NCI-H526 treated with DMSO at 0.1 percent for 48 hours (cell line): ENCODE measurements at regions not wholly inside any gene's neighbourhood (a gene's known extent, or its start where the extent isn't known, plus 50 kb on each side); places are given as distances from the start of the nearest gene placed in this dataset.
"Not testable (repeated sequence)": the region's sequence is repeated elsewhere in the genome, so short reads cannot be mapped to it uniquely, and the experiment has no call there.

Experiments
- DNase-seq: peaks from one replicate; lab custom pipeline; 2025; lab: John Stamatoyannopoulos, UW

GRCh38 chrX:25442499-25442898 is 426.7 kb upstream of the ARX start:
- DNase-seq = no peak

- DNase-seq = no peak
These were observed 417.5 kb upstream of the ARX start for GRCh38 chrX:25433307-25433706.

DNA sequence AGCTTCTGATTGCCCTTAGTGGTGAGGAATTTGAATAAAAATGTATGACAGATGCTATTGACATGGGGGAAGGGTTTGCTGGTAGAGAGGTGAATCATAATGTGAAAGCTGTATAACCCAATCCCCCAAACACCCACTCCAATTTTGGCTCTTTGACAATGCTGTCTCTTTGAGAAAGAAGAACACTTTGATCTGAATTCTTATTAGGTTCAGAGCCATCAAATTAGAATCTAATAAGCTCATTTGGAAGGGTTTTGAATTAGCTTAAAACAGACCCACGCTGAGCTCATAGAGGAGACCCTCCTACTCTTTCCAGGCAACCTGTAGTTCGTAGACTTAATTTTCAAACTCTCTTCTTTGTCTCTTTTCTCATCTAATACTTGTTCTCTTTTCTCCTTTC is 416.6 kb upstream of the ARX start:
- no peak for DNase-seq

GRCh38 chrX:25427873-25428555 is 412.2 kb upstream of the ARX start:
- DNase-seq = no peak

DNA sequence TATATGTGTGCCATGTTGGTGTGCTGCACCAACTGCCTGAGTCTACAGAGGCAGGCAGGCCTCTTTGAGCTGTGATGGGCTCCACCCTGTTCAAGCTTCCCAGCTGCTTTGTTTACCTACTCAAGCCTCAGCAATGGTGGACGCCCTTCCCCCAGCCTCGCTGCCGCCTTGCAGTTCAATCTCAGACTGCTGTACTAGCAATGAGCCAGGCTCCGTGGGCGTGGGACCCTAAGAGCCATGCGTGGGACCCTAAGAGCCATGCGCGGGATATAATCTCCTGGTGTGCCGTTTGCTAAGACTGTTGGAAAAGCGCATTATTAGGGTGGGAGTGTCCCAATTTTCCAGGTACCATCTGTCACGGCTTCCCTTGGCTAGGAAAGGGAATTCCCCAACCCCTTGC is 388.4 kb upstream of the ARX start:
- not testable (repeated sequence) for DNase-seq

DNA sequence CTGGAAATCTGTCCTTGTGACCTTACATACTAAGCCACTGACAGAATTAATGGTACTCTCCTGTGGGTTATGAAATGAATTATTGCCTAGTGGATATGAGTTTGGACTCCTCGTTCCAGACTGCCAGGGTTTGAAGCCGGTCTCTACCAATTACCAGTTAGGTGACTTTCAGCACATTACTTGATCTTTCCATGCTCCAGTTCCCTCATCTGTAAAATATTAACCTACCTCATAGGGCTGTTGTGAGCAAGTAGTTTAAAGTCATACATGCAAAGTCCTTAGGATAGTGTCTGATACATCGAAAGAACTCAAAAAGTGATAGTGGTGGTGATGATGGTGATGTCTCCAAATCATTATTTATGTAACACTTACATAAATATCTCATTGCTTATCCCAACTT is 373.5 kb upstream of the ARX start:
- DNase-seq = no peak

DNA sequence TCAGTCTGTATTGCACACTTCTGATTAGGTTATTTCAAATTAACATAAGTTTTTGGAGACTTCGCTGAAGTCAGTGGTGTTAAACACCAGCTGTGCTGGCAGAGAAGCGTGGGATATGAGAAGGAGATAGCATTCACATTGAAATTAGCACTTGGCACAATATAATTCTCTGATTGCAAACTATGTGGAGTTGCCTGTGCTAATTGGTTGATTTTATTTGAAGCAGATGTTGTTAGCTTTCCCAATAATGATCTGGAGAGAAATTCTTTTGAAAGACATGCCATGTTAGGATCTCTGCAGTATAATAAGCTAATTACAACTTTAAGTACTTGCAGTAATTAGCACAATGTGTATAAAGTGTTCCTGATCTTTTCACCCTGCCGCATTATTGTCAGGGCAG is 367.4 kb upstream of the ARX start:
- no peak for DNase-seq

GRCh38 chrX:25356456-25356855 is 340.7 kb upstream of the ARX start:
- no peak for DNase-seq

GRCh38 chrX:25344161-25344936 is 328.6 kb upstream of the ARX start:
- no peak for DNase-seq

GRCh38 chrX:25343060-25343459 is 327.3 kb upstream of the ARX start:
- no peak for DNase-seq

GRCh38 chrX:25337841-25338240 is 322.1 kb upstream of the ARX start:
- no peak for DNase-seq

- no peak for DNase-seq
These were observed 285.2 kb upstream of the ARX start for GRCh38 chrX:25300994-25301393.

GRCh38 chrX:25296850-25297249 is 281.1 kb upstream of the ARX start:
- DNase-seq = no peak

DNA sequence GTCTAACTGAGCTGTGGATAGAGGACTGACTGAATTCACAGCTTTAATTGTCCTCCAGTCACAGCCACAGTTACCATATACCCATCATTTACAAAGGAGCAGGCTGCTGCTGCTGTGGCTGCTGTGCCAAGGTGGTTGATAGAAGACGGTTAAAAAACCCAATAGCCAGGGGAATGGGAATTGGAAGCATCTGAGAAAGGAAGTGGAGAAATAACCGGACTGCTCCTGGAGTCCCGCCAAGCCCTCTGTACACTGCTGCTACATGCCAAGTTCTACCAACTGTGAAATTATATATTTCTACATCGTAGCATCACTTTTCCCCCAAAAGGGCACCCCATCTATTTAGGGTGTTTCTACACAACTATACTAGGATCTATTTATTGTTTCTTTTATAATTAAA is 279.7 kb upstream of the ARX start:
- no peak for DNase-seq

- DNase-seq = no peak
These were observed 274.4 kb upstream of the ARX start for GRCh38 chrX:25290132-25290531.

GRCh38 chrX:25288676-25289075 is 272.9 kb upstream of the ARX start:
- no peak for DNase-seq

DNA sequence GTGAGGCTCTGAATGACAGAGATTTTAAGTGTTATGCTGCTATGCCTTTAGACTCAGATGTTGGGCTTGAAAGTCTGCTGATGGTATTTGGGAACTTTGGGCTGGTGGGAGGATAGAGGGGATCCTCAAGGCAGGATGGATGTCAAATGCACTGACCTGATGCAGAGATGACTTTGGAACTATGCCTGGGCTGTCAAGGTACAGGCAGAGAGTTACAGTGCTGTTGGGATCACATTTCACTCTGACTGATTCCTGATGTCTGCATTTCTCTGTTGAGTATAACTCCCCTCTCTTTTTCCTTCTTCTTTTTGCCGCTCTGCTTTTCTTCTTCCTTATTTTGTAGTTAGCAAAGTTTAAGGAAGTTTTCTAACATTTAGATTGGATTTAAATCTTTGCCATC is 271.8 kb upstream of the ARX start:
- no peak for DNase-seq

GRCh38 chrX:25285598-25285997 is 269.8 kb upstream of the ARX start:
- no peak for DNase-seq

DNA sequence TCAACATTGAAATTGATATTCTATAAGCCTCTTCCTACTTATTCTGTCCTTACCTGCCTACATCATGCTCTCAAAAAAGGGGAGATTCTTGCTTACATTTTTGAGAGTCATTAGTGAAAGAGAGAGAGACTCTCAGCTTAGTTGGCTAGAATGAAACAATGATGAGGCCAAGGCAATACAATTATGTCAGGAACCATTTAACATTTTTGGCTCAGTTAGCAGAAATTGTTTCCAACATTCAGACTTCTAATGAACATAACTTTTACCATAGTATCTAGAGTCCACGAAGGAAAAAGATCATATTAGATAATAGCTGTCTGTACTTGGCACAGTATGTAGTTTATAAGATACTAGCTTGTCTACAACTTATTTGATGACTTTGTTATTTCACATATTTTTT is 263.7 kb upstream of the ARX start:
- no peak for DNase-seq

GRCh38 chrX:25278341-25278740 is 262.6 kb upstream of the ARX start:
- no peak for DNase-seq

GRCh38 chrX:25277574-25277973 is 261.8 kb upstream of the ARX start:
- DNase-seq = no peak

DNA sequence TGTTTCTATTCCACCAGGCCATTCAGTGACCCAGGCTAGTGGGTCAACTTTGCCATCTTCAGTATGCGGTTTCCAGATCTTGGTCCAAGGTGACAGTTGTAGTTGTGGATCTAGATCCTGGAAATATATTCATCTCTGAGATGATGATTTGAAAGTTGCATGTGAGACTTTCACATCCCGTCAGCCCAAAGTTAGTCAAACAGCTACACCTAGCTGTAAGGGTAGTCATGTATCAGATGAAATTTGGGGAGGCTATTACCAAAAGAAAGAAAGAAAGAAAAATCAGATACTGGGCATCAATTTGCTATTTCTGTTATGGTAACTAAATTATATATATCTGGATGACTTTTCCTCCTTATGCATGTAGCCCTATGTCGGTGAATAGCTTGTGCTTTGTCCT is 259.4 kb upstream of the ARX start:
- DNase-seq = no peak

DNA sequence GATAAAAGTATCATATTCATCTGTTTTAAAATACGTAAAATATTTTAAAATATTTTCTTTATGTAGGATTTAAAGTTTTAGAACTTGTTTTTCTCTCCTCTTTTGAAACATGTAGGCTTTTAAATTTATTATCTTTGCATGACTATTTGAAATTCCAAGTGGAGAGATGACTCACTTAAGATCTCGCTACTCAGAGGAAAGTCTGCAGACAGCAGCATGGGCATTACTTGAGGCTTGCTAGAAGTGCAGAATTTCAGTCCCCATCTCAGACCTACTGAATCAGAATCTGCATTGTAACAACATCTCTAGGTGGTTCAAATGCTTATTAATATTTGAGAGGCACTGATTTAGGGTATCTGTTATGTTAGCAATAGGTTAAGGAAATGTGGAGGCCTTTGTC is 225.7 kb upstream of the ARX start:
- no peak for DNase-seq

- no peak for DNase-seq
These were observed 210.4 kb upstream of the ARX start for GRCh38 chrX:25226151-25226550.
